H9 (cell line): ENCODE measurements at regions not wholly inside any gene's neighbourhood (a gene's known extent, or its start where the extent isn't known, plus 50 kb on each side); places are given as distances from the start of the nearest gene placed in this dataset.

ENCODE experiments used
- DNase-seq: peaks from one replicate; pipeline ENCODE4 v3.0.0-alpha.2; 2017
- H2AFZ ChIP-seq: one replicate; pipeline ENCODE4 v1.6.1; 2013; ENCODE audit warnings: mild to moderate bottlenecking, low read length, control low read depth, moderate library complexity
- H2AK5ac ChIP-seq: 2 replicates; pipeline ENCODE4 v1.6.1; 2013; ENCODE audit warnings: low read length, control low read depth, mixed read lengths; ENCODE audit not compliant: insufficient read length
- H2BK120ac ChIP-seq: one replicate; pipeline ENCODE4 v1.6.1; 2013; ENCODE audit warnings: low read depth, mild to moderate bottlenecking, low read length, control low read depth, inconsistent platforms; ENCODE audit not compliant: poor library complexity, severe bottlenecking
- H2BK12ac ChIP-seq: 2 replicates; pipeline ENCODE4 v1.6.1; 2013; ENCODE audit warnings: low read length, control low read depth, mixed read lengths, low read depth; ENCODE audit not compliant: insufficient read length
- H2BK15ac ChIP-seq: 2 replicates; pipeline ENCODE4 v1.6.1; 2013; ENCODE audit warnings: low read depth, low read length, control low read depth
- H2BK20ac ChIP-seq: one replicate; pipeline ENCODE4 v1.6.1; 2013; ENCODE audit warnings: low read depth, mild to moderate bottlenecking, low read length, control low read depth, inconsistent platforms; ENCODE audit not compliant: poor library complexity, severe bottlenecking
- H2BK5ac ChIP-seq: 2 replicates; pipeline ENCODE4 v1.6.1; 2013; ENCODE audit warnings: low read length, control low read depth, mixed read lengths; ENCODE audit not compliant: insufficient read length
- H3K14ac ChIP-seq: 2 replicates; pipeline ENCODE4 v1.6.1; 2013; ENCODE audit warnings: low read length, control low read depth; ENCODE audit not compliant: insufficient read depth
- H3K18ac ChIP-seq: 2 replicates; pipeline ENCODE4 v1.6.1; 2013; ENCODE audit warnings: low read depth, mild to moderate bottlenecking, mixed read lengths, low read length, control low read depth; ENCODE audit not compliant: insufficient read length
- H3K23ac ChIP-seq: 2 replicates; pipeline ENCODE4 v1.6.1; 2013; ENCODE audit warnings: low read length, control low read depth, mixed read lengths, low read depth; ENCODE audit not compliant: insufficient read length
- H3K23me2 ChIP-seq: 2 replicates; pipeline ENCODE4 v1.6.1; 2013; ENCODE audit warnings: low read depth, mild to moderate bottlenecking, mixed read lengths, low read length, control low read depth; ENCODE audit not compliant: insufficient read length, poor library complexity, severe bottlenecking
- H3K27ac ChIP-seq: 2 replicates; pipeline ENCODE4 v1.5.1; 2013; ENCODE audit warnings: low read length, control low read depth, mixed read lengths, low read depth; ENCODE audit not compliant: insufficient read length
- H3K27me3 ChIP-seq: 2 replicates; pipeline ENCODE4 v1.6.1; 2013; ENCODE audit warnings: low read length, control low read depth, inconsistent platforms; ENCODE audit not compliant: insufficient read depth
- H3K4ac ChIP-seq: 2 replicates; pipeline ENCODE4 v1.6.1; 2013; ENCODE audit warnings: low read depth, mild to moderate bottlenecking, control low read depth, inconsistent platforms, low read length, moderate library complexity
- H3K4me1 ChIP-seq: 2 replicates; pipeline ENCODE4 v1.6.1; 2013; ENCODE audit warnings: low read length, control low read depth, inconsistent platforms; ENCODE audit not compliant: insufficient read depth
- H3K4me2 ChIP-seq: 2 replicates; pipeline ENCODE4 v1.6.1; 2013; ENCODE audit warnings: low read length, control low read depth, mixed read lengths; ENCODE audit not compliant: insufficient read length, insufficient read depth
- H3K56ac ChIP-seq: 2 replicates; pipeline ENCODE4 v1.6.1; 2013; ENCODE audit warnings: low read depth, mild to moderate bottlenecking, mixed read lengths, low read length, control low read depth; ENCODE audit not compliant: insufficient read length
- H3K79me1 ChIP-seq: 2 replicates; pipeline ENCODE4 v1.6.1; 2013; ENCODE audit warnings: low read depth, mild to moderate bottlenecking, moderate library complexity, low read length, control low read depth, inconsistent platforms; ENCODE audit not compliant: insufficient read depth, poor library complexity, severe bottlenecking
- H3K79me2 ChIP-seq: 2 replicates; pipeline ENCODE4 v1.6.1; 2013; ENCODE audit warnings: low read length, control low read depth, inconsistent platforms; ENCODE audit not compliant: insufficient read depth
- H3K9ac ChIP-seq: 2 replicates; pipeline ENCODE4 v1.6.1; 2013; ENCODE audit warnings: low read length, control low read depth, mixed read lengths; ENCODE audit not compliant: insufficient read length; ENCODE audit errors: extremely low read depth
- H3K9me3 ChIP-seq: one replicate; pipeline ENCODE4 v1.6.1; 2013; ENCODE audit warnings: low read depth, low read length, inconsistent platforms; ENCODE audit not compliant: control insufficient read depth
- H3T11ph ChIP-seq: one replicate; pipeline ENCODE4 v1.6.1; 2013; ENCODE audit warnings: mild to moderate bottlenecking, low read length, control low read depth, inconsistent platforms
- H4K20me1 ChIP-seq: one replicate; pipeline ENCODE4 v1.6.1; 2013; ENCODE audit not compliant: control insufficient read depth, insufficient read length, insufficient read depth
- H4K5ac ChIP-seq: 2 replicates; pipeline ENCODE4 v1.6.1; 2013; ENCODE audit warnings: low read depth, mild to moderate bottlenecking, mixed read lengths, low read length, control low read depth; ENCODE audit not compliant: insufficient read length
- H4K8ac ChIP-seq: replicated peaks from 2 replicates; pipeline ENCODE4 v1.6.1; 2013; ENCODE audit warnings: low read length, control low read depth, mixed read lengths, low read depth; ENCODE audit not compliant: insufficient read length
- H4K91ac ChIP-seq: 2 replicates; pipeline ENCODE4 v1.6.1; 2013; ENCODE audit warnings: low read depth, mild to moderate bottlenecking, moderate library complexity, mixed read lengths, low read length, control low read depth; ENCODE audit not compliant: insufficient read length
- H3K27ac Mint-ChIP-seq, 3 experiments: 2 replicates in 2 of 3; 3 replicates in 1 of 3; pipeline ENCODE4 v1.8.0; 2020 to 2021; ENCODE audit warnings: mixed read lengths in 3 of 3, mild to moderate bottlenecking in 1 of 3, moderate library complexity in 1 of 3
- H3K27me3 Mint-ChIP-seq: 2 replicates; pipeline ENCODE4 v1.8.0; 2021; ENCODE audit warnings: low read depth, mild to moderate bottlenecking, moderate library complexity, mixed read lengths
- H3K36me3 Mint-ChIP-seq, 3 experiments: 2 replicates in 2 of 3; 3 replicates in 1 of 3; pipeline ENCODE4 v1.8.0; 2020 to 2021; ENCODE audit warnings: low read depth in 3 of 3, mixed read lengths in 3 of 3; ENCODE audit not compliant: insufficient read depth in 1 of 3
- H3K4me1 Mint-ChIP-seq, 2 experiments: 2 replicates each; pipeline ENCODE4 v1.8.0; 2020; ENCODE audit warnings: mixed read lengths in 2 of 2
- H3K4me3 Mint-ChIP-seq, 2 experiments: 2 replicates in 1 of 2; 3 replicates in 1 of 2; pipeline ENCODE4 v1.8.0; 2020 to 2021; ENCODE audit warnings: mild to moderate bottlenecking in 2 of 2, mixed read lengths in 2 of 2, moderate library complexity in 1 of 2
- H3K9me3 Mint-ChIP-seq, 2 experiments: 2 replicates in 1 of 2; 3 replicates in 1 of 2; pipeline ENCODE4 v1.8.0; 2020; ENCODE audit warnings: mild to moderate bottlenecking in 2 of 2, mixed read lengths in 2 of 2, moderate library complexity in 1 of 2
- WGBS: extraction: QIAGEN DNeasy Blood & Tissue Kit; methylation state at CpG from one replicate; pipeline ENCODE4 v1.1.7; 2013; ENCODE audit warnings: missing lambda C conversion rate, low lambda C conversion rate, mixed read lengths; ENCODE audit not compliant: insufficient read length; ENCODE audit errors: extremely low coverage; 5-methylcytosine and 5-hydroxymethylcytosine counted together
- TF ChIP-seq, protein P1 (sequence below): fragments of 200-600 bp; sonication (generic); conservative IDR thresholded peaks from 3 replicates; pipeline ENCODE4 v1.8.0; 2021; ENCODE audit warnings: antibody characterized with exemption, mild to moderate bottlenecking

DNA sequence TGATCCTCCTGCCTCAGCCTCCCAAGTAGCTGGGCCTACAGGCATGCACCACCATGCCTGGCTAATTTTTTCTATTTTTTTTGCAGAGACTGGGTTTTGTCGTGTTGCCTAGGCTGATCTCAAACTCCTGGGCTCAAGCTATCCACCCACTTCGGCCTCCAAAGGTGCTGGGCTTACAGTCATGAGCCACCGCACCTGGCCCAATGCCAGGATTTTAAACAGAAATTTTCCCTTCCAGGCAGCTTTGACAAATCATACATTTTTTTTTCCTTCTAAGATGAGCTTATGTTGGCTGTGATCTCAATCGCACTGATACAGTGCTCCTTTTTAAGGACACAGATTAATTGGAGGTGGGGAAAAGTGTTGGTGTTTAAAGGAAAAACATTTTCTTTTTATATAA lies 73.2 kb upstream of the CD2AP start:
- H3K9ac ChIP-seq = no peak overlapping the region
- no peak overlapping the region for H2BK12ac ChIP-seq
- no peak overlapping the region for H3T11ph ChIP-seq
- H3K4me2 ChIP-seq = no peak overlapping the region
- no peak overlapping the region for H3K14ac ChIP-seq
- no peak overlapping the region for H2BK5ac ChIP-seq
- no peak overlapping the region for H2BK20ac ChIP-seq
- Mint-ChIP-seq H3K9me3 (no peaks in the 10 kb centered on the region), H3K4me1 (peaks cover 13 to 19% of the 10 kb centered on the region in 2 experiments), H3K27ac (no peak overlapping the region), H3K4me3 (no peak overlapping the region), H3K27me3 (no peaks in the 10 kb centered on the region), H3K36me3 (no peaks in the 10 kb centered on the region)
- no peak overlapping the region for H2BK15ac ChIP-seq
- no peak overlapping the region for H2AK5ac ChIP-seq
- H2AFZ ChIP-seq = no peak overlapping the region
- no peak overlapping the region for H4K8ac ChIP-seq
- no peak overlapping the region for H3K23ac ChIP-seq
- DNase-seq = no peak
- no peak overlapping the region for H3K56ac ChIP-seq
- H3K23me2 ChIP-seq = no peaks in the 10 kb centered on the region
- H3K27me3 ChIP-seq = no peaks in the 10 kb centered on the region
- H4K20me1 ChIP-seq = no peaks in the 10 kb centered on the region
- H2BK120ac ChIP-seq = no peak overlapping the region
- H3K79me1 ChIP-seq = no peaks in the 10 kb centered on the region
- no peak overlapping the region for H3K18ac ChIP-seq
- WGBS = no CpG with 5 or more reads among the region's 4 CpGs
- H4K91ac ChIP-seq = no peak overlapping the region
- H3K9me3 ChIP-seq = no peaks in the 10 kb centered on the region
- H3K79me2 ChIP-seq = no peaks in the 10 kb centered on the region
- TF ChIP-seq, protein P1, sequence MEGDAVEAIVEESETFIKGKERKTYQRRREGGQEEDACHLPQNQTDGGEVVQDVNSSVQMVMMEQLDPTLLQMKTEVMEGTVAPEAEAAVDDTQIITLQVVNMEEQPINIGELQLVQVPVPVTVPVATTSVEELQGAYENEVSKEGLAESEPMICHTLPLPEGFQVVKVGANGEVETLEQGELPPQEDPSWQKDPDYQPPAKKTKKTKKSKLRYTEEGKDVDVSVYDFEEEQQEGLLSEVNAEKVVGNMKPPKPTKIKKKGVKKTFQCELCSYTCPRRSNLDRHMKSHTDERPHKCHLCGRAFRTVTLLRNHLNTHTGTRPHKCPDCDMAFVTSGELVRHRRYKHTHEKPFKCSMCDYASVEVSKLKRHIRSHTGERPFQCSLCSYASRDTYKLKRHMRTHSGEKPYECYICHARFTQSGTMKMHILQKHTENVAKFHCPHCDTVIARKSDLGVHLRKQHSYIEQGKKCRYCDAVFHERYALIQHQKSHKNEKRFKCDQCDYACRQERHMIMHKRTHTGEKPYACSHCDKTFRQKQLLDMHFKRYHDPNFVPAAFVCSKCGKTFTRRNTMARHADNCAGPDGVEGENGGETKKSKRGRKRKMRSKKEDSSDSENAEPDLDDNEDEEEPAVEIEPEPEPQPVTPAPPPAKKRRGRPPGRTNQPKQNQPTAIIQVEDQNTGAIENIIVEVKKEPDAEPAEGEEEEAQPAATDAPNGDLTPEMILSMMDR = no peak
- H4K5ac ChIP-seq = no peak overlapping the region
- no peak overlapping the region for H3K27ac ChIP-seq
- no peak overlapping the region for H3K4ac ChIP-seq
- H3K4me1 ChIP-seq = no peaks in the 10 kb centered on the region
